ENCODE measurements at regions not wholly inside any gene's neighbourhood (a gene's known extent, or its start where the extent isn't known, plus 50 kb on each side); places are given as distances from the start of the nearest gene placed in this dataset.
A peak's percentile ranks its signal among the peaks of the same experiment; 100 is the strongest.

GRCh38 chr3:147030274-147030673 is 376.1 kb downstream of the ZIC4 start:
- DNase-seq, result no peak

- DNase-seq, result no peak
These were observed 391.0 kb downstream of the ZIC4 start for GRCh38 chr3:147015334-147015733.

- no peak for DNase-seq
These were observed 397.5 kb downstream of the ZIC4 start for GRCh38 chr3:147008886-147009285.

GRCh38 chr3:147008458-147008857 is 397.9 kb downstream of the ZIC4 start:
- no peak for DNase-seq

- no peak for DNase-seq
These were observed 398.6 kb downstream of the ZIC4 start for GRCh38 chr3:147007736-147008245.

GRCh38 chr3:147002721-147003120 is 397.6 kb upstream of the PLSCR5 start:
- no peak for DNase-seq

GRCh38 chr3:147000274-147000673 is 395.1 kb upstream of the PLSCR5 start:
- no peak for DNase-seq

GRCh38 chr3:146991907-146992306 is 386.8 kb upstream of the PLSCR5 start:
- DNase-seq, result no peak

- DNase-seq, result no peak
These were observed 370.3 kb upstream of the PLSCR5 start for GRCh38 chr3:146975476-146975875.

- DNase-seq, result no peak
These were observed 369.9 kb upstream of the PLSCR5 start for GRCh38 chr3:146975032-146975431.

GRCh38 chr3:146974001-146974400 is 368.9 kb upstream of the PLSCR5 start:
- DNase-seq, result no peak

- no peak for DNase-seq
These were observed 367.6 kb upstream of the PLSCR5 start for GRCh38 chr3:146972726-146973125.

GRCh38 chr3:146970236-146970635 is 365.1 kb upstream of the PLSCR5 start:
- no peak for DNase-seq

- DNase-seq, result no peak
These were observed 364.2 kb upstream of the PLSCR5 start for GRCh38 chr3:146969356-146969755.

- no peak for DNase-seq
These were observed 363.1 kb upstream of the PLSCR5 start for GRCh38 chr3:146968204-146968651.

- DNase-seq, result no peak
These were observed 362.6 kb upstream of the PLSCR5 start for GRCh38 chr3:146967783-146968182.

GRCh38 chr3:146966124-146966523 is 361.0 kb upstream of the PLSCR5 start:
- no peak for DNase-seq

- DNase-seq, result peak; percentile 20 to 27
These were observed 348.4 kb upstream of the PLSCR5 start for GRCh38 chr3:146953511-146953981.

GRCh38 chr3:146948985-146949384 is 343.8 kb upstream of the PLSCR5 start:
- DNase-seq, result no peak

GRCh38 chr3:146948186-146948585 is 343.0 kb upstream of the PLSCR5 start:
- DNase-seq, result no peak

GRCh38 chr3:146929696-146930095 is 324.6 kb upstream of the PLSCR5 start:
- no peak for DNase-seq

- no peak for DNase-seq
These were observed 323.4 kb upstream of the PLSCR5 start for GRCh38 chr3:146928421-146929059.

- DNase-seq, result no peak
These were observed 316.5 kb upstream of the PLSCR5 start for GRCh38 chr3:146921693-146922092.

GRCh38 chr3:146914409-146914808 is 309.3 kb upstream of the PLSCR5 start:
- DNase-seq, result no peak
